GM10266 (cell line): ENCODE measurements at regions not wholly inside any gene's neighbourhood (a gene's known extent, or its start where the extent isn't known, plus 50 kb on each side); places are given as distances from the start of the nearest gene placed in this dataset.

ENCODE experiments used
- DNase-seq: peaks from one replicate; pipeline ENCODE4 v3.0.0; 2012; ENCODE audit errors: extremely low spot score
- CTCF ChIP-seq: IDR thresholded peaks from 2 replicates; pipeline ENCODE4 v1.5.1; 2012; ENCODE audit warnings: mild to moderate bottlenecking, low read depth; ENCODE audit not compliant: control insufficient read depth, insufficient read depth; ENCODE audit errors: missing control alignments

GRCh38 chr4:43853565-43854264, 594.9 kb downstream of the KCTD8 start:
- DNase-seq: no peak
- TF ChIP-seq CTCF: no peak

GRCh38 chr4:43855283-43855682, 593.3 kb downstream of the KCTD8 start:
- no peak for DNase-seq
- TF ChIP-seq CTCF: no peak

- no peak for TF ChIP-seq CTCF
Measured at GRCh38 chr4:43864616-43865146, 583.9 kb downstream of the KCTD8 start.

GRCh38 chr4:43867908-43868307, 580.7 kb downstream of the KCTD8 start:
- no peak for TF ChIP-seq CTCF
- no peak for DNase-seq

More at GRCh38 chr4:43864616-43865146, 583.9 kb downstream of the KCTD8 start:
- no peak for DNase-seq

- no peak for DNase-seq
Measured at GRCh38 chr4:43875655-43876054, 573.0 kb downstream of the KCTD8 start.

GRCh38 chr4:43882470-43882869, 566.1 kb downstream of the KCTD8 start:
- no peak for DNase-seq
- no peak for TF ChIP-seq CTCF

More at GRCh38 chr4:43875655-43876054, 573.0 kb downstream of the KCTD8 start:
- TF ChIP-seq CTCF: no peak

GRCh38 chr4:43886196-43886595, 562.4 kb downstream of the KCTD8 start:
- no peak for DNase-seq
- no peak for TF ChIP-seq CTCF
